ENCODE measurements at regions not wholly inside any gene's neighbourhood (a gene's known extent, or its start where the extent isn't known, plus 50 kb on each side); places are given as distances from the start of the nearest gene placed in this dataset.

DNA sequence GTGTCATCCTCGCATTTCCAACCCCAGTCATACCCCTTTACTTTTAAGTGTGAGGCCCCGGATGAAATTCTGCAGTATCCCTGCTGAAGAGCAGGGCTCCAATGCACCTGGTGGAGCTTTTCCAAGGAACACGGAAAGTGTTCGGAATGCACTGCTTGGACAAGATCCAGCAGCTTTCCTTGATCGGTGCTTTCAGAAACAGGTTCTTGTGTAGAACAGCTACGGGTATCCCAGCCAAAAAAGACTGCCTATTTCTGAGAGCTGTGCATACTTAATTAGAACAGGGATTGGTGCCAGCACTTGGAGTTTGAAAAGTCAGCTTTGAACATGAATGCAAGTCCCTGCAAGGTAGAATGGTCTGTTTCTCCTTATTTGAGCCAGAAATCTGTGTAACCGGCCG, 87.2 kb upstream of the C1QTNF9B start:
- DNase-seq, result no peak

DNA sequence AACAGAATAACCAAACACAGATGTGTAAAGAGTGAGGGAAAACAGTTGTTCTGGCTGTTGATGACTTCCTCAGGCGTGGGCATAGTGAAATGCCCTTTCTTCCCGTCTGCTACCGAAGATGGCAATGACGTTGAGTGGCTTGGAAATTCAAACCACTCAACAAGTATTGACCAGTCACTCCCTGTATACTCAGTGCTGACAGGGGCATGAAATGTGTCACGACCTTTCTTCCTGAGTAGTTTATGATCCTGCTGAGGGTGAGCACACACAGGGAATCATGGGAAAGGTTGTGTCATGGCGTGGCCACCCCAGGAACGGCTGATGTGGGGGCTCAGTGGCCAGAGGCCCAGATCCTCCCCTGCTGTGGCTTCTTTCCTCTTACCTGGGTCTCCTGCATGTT, 87.8 kb upstream of the C1QTNF9B start:
- no peak for DNase-seq

GRCh38 chr13:23985839-23986238, 88.5 kb upstream of the C1QTNF9B start:
- no peak for DNase-seq

GRCh38 chr13:23986619-23987018, 89.3 kb upstream of the C1QTNF9B start:
- DNase-seq, result no peak

DNA sequence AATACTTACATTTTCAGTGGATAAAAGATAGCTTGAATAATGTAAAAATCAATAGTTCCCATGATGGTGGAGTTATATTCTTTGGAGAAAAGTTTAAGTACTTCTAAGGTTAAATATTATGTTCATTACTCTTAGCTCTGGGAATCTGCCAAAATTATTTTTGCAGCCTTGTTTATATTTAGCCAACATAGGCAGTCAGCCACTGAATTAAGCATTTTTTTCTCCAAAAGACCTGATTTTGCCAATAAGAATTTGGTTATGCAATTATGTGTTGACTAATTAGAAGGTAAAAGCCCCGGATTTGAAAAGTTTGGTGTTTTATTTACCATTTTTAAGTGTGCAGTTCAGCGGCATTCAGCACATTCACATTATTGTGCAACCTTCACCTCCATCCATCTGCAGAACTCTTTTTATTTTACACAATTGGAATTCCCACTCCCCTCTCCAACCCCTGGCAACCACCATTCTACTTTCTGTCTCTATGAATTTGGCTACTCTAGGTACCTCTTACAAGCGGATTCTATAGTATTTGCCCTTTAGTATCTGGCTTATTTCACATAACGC, 90.1 kb upstream of the C1QTNF9B start:
- DNase-seq, result no peak

DNA sequence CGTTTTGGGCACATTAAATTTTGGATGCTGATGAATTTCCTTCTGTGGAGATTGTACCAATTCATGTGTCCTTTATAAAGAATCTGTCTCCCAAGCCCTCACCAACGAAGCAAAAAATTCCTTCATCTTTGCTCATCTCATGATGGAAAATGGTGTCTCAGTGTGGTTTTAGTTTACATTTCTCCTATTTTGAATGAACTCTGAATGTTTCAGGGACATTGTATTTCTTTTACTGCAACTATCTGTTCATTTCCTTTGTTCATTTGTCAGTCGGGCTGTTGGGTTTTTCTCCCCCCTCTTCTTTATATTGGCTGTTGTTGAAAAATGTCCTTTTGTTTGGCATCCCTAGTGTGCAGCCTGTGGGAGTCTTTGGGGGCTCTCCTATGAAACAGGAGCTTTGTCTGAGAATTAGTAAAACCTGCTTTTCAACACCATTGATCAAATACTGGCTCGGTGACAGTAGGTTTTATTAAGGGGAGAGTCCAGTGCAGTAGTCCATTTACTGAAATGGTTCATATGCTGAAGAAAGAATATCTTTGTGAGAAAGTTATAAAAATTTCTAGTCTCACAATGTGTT, 91.3 kb upstream of the C1QTNF9B start:
- no peak for DNase-seq

DNA sequence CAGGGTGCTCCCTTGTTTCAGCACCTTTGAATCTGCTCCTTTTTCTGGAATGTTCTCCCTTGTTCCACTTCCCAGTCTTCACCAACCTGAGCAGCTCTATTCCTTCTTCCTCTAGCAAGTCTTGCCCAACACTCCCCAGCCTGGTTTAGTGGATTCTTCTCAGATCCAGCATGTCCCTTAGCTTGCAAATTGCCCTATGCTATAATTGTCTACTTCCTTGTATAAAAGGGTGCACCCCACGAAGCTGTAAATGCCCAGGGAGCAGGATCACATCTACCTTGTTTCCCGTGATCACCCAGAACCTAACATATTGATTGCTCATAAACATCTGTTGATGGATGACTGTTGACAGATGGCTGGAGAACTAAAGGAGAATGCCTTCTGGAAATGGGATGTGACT, 93.2 kb upstream of the C1QTNF9B start:
- DNase-seq, result no peak

GRCh38 chr13:23991119-23991518, 93.8 kb upstream of the C1QTNF9B start:
- DNase-seq, result no peak

DNA sequence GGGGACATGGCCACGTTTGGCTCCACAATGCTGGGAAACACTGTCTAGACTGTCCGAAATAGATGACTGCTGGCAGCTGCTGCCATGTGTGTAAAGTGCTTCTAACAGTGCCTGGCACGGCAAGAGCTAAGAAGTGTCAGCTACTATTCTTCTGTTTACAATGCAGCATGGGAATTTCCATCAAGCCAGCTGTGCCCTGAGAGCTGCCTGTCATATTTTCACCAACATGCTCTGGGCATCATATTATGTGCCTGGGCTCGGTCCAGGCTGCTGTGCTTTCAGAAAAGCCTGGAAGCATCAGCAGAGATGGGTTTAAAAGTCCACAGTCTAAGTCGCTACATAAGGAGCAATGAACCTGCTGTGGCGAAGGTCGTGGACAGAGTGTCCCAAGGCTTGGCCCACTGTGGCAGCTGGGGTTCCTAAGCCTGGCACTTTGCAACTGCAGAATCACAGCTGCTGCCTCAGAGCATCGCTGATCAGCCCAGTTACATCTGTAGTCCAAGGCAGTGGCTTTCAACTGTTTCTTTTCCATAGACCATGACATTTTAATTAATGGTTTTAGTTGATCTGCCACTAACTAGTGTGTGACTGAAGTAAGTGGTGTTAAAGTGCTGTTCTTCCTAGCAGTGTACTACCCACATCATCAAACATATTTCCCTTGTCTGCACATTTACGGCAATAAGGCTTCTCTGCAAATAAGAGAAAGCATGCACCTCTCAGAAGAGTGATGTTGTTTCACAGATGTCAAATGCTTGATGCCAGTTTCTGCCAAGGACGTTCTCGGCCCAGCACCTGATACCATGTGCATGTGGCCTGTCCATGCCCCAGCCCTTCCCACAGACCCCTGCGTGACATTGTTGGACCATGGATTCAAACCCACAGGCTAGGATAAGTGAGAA, 95.7 kb upstream of the C1QTNF9B start:
- DNase-seq, result no peak

- no peak for DNase-seq
Measured at GRCh38 chr13:23993680-23993985, 96.3 kb upstream of the C1QTNF9B start.

- no peak for DNase-seq
Measured at GRCh38 chr13:23995283-23996073, 98.2 kb upstream of the C1QTNF9B start.

DNA sequence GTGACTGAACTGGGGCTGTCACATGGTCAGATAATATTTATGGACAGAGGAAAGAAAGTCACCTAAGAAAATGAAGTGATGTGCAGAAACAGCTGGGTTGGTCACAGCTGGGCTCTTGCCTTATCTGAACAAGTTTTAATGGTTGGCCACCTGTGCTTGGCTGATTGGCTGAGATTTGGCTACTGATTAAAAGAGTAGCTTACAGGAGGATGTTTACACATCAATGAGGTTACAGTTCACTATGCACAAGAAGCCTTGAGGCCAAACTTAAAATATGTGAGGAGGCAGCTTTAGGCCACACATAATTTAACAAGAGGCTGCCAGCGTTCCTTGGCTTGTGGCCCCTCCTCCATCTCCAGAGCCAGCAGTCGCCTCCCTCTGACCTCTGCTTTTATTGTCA, 99.2 kb upstream of the C1QTNF9B start:
- no peak for DNase-seq

DNA sequence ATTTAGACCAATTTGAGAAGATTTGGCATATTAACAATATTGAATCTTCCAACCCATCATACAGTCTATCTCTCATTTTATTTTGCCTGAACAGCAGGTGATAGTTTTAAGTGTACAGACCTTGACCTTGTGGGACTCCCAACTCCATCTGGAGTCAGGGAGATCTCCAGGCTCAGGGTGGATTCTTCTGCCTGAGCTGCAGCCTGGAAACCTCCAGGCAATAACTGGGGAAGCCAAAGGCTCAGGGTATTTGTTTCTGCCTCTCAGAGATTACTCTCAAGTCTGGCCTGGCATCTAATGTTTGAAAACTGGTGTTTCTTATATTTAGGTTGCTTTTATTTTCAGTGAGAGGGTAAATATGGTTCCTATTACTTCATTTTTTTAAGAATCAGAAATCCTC, 102.1 kb upstream of the C1QTNF9B start:
- no peak for DNase-seq

DNA sequence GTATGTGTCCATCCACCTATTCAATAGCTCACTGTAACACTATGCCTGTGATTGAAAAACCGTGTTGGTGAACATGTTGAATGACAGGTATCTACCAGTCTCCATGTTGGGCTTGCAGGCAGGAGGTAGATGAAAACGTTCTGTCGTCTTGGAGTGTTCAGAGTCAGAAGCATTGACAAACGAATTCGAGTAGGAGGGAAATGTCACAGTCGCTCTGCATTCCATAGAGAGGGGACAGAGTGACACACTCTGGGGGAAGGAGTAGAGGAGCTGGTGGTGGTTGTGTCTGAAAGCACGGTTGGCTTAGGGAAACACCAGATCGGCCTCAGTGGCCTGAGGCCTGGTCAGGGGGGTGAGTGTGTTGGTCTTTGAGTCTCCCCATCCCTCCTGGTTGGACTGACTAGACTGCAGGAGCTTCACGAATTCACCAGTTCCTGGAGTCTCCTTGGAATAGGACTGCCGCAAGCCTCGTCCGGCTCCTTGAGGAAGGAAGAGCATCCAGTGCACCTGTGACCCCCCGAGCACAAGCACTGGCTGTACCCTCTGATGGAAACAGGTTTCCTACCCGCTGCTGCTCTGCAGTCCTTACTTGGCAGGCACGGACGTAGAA, 105.0 kb upstream of the C1QTNF9B start:
- DNase-seq, result no peak

- DNase-seq, result no peak
Measured at GRCh38 chr13:24004142-24004899, 107.0 kb upstream of the C1QTNF9B start.

GRCh38 chr13:24004971-24005370, 107.7 kb upstream of the C1QTNF9B start:
- no peak for DNase-seq

GRCh38 chr13:24005755-24006281, 108.5 kb upstream of the C1QTNF9B start:
- no peak for DNase-seq

DNA sequence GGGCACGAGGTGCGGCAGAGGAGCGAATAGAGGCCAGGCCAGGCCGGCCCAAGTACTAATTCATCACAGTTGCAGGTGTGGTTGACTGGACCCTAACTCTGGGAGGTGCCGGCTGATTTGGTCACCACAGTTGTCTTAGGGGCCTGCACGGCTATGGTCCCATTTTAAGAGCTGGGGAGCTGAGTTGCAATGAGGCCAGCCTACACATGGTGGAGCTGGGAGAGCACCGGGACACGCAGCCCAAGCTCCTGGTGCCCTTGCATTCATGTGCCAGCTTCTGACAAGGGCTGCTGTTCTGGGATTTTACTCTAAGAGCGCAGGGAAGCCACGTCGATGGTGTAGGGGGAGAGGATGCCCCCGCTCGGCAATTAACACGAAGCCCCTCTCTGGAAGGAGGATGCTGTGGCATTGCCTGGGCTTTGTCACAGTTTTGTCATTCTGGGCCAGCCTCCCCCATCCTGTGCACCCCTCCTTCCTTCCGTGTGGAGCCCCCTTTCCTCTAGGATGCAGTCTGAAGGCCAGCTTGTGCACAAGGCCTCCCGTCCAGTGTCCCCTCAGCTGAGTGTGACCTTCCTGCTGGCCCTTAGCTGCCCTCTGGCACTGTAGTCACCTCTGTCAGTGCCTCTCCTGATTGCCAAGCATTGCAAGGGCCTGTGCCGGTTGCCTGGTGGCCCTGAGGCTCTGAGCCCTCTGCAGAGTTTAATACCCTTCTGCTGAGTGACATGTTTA, 109.4 kb upstream of the C1QTNF9B start:
- no peak for DNase-seq

GRCh38 chr13:24007979-24008620, 110.8 kb upstream of the C1QTNF9B start:
- DNase-seq, result no peak

DNA sequence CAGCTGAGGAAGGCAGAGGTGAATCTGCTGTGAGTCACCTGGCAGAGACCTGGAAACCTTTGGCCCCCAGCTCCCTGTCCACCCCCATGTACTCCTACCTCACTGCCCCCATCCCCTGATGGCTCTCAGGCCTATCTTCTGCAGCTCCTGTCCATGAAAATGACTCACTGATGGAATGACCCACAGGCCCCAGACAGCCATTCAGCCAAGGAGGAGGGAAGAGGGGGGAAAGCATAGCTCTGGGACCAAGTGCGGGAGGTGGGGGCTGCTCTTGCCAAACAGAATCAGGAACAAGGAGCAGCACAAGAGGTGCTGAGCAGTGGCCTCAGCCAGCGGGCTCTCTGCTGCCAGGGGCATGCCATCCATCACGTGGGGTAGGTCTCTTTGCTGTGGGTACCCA, 111.4 kb upstream of the C1QTNF9B start:
- no peak for DNase-seq

GRCh38 chr13:24011266-24011665, 114.0 kb upstream of the C1QTNF9B start:
- no peak for DNase-seq
